GM12892 (cell line): ENCODE measurements at regions not wholly inside any gene's neighbourhood (a gene's known extent, or its start where the extent isn't known, plus 50 kb on each side); places are given as distances from the start of the nearest gene placed in this dataset.

ENCODE experiments used
- DNase-seq: peaks from one replicate; pipeline ENCODE4 v3.0.0; 2011; ENCODE audit not compliant: insufficient read length
- FAIRE-seq: peaks from 2 replicates; lab custom pipeline; 2011; peaks lifted over from hg19 to GRCh38; lab: Jason Lieb, UNC
- POLR2A ChIP-seq: IDR thresholded peaks from 2 replicates; pipeline ENCODE4 v1.6.1; 2011; ENCODE audit warnings: low read depth, low read length, control low read depth
- POLR2AphosphoS5 ChIP-seq: IDR thresholded peaks from 2 replicates; pipeline ENCODE4 v1.6.1; 2011; ENCODE audit warnings: low read depth, low read length, control low read depth
- TAF1 ChIP-seq: IDR thresholded peaks from 2 replicates; pipeline ENCODE4 v1.6.1; 2011; ENCODE audit warnings: low read depth, mild to moderate bottlenecking, control low read depth, low read length, borderline replicate concordance

GRCh38 chr18:53911200-53911599 is 313.3 kb downstream of the MBD2 start:
- TF ChIP-seq POLR2AphosphoS5 (no peak), POLR2A (no peak), TAF1 (no peak)
- FAIRE-seq: no peak
- DNase-seq: no peak

- TF ChIP-seq POLR2A: no peak
- no peak for TF ChIP-seq POLR2AphosphoS5
- no peak for TF ChIP-seq TAF1
- DNase-seq: no peak
- no peak for FAIRE-seq
These were observed 314.8 kb downstream of the MBD2 start for GRCh38 chr18:53909668-53910067.

GRCh38 chr18:53907921-53908320 is 316.5 kb downstream of the MBD2 start:
- no peak for DNase-seq
- TF ChIP-seq POLR2AphosphoS5 (no peak), TAF1 (no peak), POLR2A (no peak)
- FAIRE-seq: no peak

- no peak for FAIRE-seq
- no peak for DNase-seq
- TF ChIP-seq TAF1 (no peak), POLR2A (no peak)
These were observed 317.8 kb downstream of the MBD2 start for GRCh38 chr18:53906681-53907080.

- DNase-seq (no peak), FAIRE-seq (no peak)
- TF ChIP-seq POLR2AphosphoS5 (no peak), TAF1 (no peak), POLR2A (no peak)
These were observed 329.6 kb downstream of the MBD2 start for GRCh38 chr18:53894675-53895442.

- FAIRE-seq (no peak), DNase-seq (no peak)
- TF ChIP-seq POLR2A (no peak), POLR2AphosphoS5 (no peak), TAF1 (no peak)
These were observed 337.0 kb downstream of the MBD2 start for GRCh38 chr18:53887447-53887846.

GRCh38 chr18:53886058-53886457 is 338.4 kb downstream of the MBD2 start:
- no peak for FAIRE-seq

GRCh38 chr18:53883771-53884170 is 340.7 kb downstream of the MBD2 start:
- DNase-seq (no peak), FAIRE-seq (no peak)
- TF ChIP-seq POLR2AphosphoS5: no peak
- TF ChIP-seq POLR2A: no peak
- TF ChIP-seq TAF1: no peak

More at GRCh38 chr18:53886058-53886457, 338.4 kb downstream of the MBD2 start:
- TF ChIP-seq POLR2A (no peak), TAF1 (no peak), POLR2AphosphoS5 (no peak)
- DNase-seq: no peak

- DNase-seq: no peak
- TF ChIP-seq TAF1 (no peak), POLR2AphosphoS5 (no peak), POLR2A (no peak)
- no peak for FAIRE-seq
These were observed 350.4 kb downstream of the MBD2 start for GRCh38 chr18:53874103-53874502.

- TF ChIP-seq POLR2A: no peak
- TF ChIP-seq POLR2AphosphoS5: no peak
- no peak for TF ChIP-seq TAF1
- FAIRE-seq (no peak), DNase-seq (no peak)
These were observed 359.7 kb downstream of the MBD2 start for GRCh38 chr18:53864770-53865169.

- DNase-seq: no peak
- FAIRE-seq: no peak
- no peak for TF ChIP-seq POLR2A
- TF ChIP-seq POLR2AphosphoS5: no peak
- no peak for TF ChIP-seq TAF1
These were observed 361.5 kb downstream of the MBD2 start for GRCh38 chr18:53862921-53863320.

- TF ChIP-seq POLR2A (no peak), POLR2AphosphoS5 (no peak), TAF1 (no peak)
- no peak for FAIRE-seq
- no peak for DNase-seq
These were observed 363.3 kb downstream of the MBD2 start for GRCh38 chr18:53861185-53861584.
